SKM-1 (cell line): ENCODE measurements at regions not wholly inside any gene's neighbourhood (a gene's known extent, or its start where the extent isn't known, plus 50 kb on each side); places are given as distances from the start of the nearest gene placed in this dataset.

Experiments used
- DNase-seq: peaks from one replicate; lab custom pipeline; 2025; ENCODE audit not compliant: unreplicated experiment; lab: John Stamatoyannopoulos, UW

DNA sequence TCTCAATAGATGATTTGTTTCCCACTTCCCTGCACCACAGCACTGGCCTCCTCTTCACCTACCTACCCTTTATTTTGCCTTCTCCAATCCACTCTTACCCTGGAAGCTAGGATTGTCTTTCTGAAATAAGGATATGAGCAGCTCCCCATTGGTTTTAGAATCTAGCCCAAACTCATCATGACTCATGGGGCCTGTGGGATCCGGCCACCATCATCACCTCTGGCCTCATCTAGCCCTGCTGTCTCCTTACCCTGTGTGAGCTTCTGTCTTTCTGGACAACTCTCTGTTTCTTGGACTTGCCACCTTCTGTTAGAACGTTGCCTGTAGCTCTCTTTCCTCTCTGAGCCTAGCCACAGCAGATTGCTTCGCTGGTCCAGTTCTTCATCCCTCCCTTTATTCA, 277.1 kb downstream of the PAX1 start:
- DNase-seq: no peak

DNA sequence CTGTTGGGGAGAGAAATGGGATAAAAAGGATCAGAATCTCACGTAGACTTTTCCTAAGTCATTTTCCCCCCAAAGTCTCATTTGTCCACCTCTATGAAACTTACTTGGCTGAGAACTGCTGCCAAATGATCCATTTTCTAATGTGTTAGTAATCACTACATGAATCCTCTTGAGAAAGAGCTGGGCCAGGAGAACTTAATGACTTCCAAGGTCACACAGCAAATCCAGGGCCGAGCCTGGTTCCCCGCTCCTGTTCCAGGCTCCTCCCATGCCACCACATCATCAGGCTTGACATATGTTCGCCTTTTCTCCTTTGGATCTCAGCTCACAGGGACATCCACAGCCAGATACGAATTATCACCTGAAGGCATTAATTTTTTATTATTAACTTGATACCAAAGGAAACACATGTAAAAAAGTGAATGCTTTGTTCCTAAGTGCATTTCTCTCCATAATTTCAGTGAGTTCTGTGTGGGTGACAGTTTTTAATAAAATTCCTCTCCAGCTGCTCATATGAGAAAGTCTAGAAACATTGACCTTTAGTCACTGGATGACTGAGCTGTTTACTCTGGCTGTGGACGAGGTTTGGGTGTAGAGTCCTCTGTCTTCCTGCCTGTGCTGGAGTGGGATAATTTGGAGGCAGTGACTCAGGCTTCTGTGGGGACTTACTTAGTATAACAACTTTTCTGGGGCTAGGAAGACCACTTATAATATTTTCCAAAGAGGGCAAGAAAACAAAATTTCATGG, 276.3 kb downstream of the PAX1 start:
- no peak for DNase-seq

DNA sequence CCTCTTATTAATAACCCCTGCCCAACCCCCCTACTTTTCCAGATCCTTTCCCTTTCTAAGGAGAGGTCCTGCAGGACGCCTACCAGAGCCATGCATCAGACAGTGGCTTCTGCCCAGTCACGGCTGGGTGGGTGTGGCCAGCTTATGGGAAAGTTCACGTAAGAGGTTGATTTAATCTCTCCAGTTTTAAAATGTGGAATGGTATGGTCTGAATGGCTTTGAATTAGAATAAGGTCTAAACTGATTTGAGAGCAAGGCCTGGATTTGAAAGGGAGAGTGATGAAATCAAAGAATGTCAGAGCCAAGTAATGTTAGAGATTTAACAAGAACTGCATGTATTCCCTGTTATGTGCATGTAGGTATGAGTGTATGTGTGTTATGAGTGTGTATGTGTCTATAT, 275.7 kb downstream of the PAX1 start:
- DNase-seq: no peak

DNA sequence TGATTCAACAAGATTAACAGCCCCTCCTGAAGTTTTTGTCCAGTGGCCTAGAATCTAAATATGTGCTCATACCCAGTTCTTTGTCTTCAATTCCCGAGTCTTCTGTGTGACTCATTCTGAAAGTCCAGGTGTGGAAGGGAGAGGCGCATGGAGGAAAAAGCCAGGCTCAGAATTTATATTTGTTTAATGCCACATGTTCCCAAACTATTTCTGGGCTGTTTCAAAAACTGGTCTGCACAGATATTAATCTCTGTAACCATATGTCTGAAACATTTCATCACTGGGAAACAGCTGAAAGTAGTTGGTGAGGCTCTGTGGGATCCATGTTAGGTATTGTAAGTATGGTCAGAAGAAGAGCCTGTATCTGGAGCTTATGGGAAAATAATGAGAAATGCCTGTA, 266.0 kb downstream of the PAX1 start:
- no peak for DNase-seq

DNA sequence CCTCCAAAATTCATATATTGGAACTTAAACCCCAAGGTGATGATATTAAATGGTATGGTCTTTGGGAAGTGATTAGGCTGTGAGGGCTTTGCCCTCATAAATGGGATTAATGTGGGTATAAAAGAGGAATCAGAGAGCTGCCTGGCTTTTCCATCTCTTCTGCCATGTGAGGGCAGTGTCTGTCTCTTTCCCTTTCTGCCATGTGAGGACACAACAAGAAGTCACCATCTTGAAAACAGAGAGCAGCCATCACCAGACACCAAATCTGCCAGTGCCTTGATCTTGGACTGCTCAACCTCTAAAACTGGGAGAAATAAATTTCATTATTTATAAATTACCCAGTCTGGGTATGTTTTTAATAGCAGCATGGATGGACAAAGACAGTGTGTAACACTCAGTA, 263.0 kb downstream of the PAX1 start:
- no peak for DNase-seq

DNA sequence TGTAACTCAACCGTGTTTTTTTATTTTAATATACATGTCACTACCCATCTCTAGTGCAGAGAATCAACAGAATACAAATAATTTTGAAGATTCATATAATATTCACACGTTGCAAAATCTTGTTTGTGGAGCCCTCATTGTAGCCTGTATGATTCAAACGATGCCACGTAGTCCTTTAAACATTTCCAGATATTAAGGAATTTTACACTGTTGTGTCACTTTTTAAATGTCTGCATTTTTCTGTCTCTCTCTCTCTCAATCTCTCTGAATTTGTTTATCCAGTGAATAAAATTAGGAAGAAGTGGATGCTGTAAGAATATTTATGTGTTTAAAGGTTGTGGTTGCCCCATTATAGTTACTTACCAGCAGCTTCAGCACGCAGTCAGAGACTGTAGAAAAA, 262.0 kb downstream of the PAX1 start:
- DNase-seq: no peak

DNA sequence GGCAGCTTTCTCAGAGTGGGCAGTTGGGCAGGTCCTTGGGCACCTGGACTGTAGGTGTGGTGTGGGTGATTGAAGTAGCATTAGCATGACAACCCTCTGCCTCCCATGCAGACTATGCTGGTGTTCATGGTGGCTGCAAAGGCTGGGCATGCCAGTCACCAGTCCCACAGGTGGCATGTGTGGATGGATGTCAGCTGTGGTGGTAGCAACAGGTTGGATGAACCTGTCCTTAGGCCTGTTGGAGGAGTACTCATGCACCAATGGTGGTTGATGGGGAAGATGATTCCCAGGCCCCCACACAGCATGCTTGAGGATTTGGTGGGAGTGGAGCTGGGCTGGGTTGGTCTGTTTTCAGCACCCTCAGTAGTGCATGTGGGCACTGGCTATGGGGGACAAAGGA, 251.1 kb downstream of the PAX1 start:
- no peak for DNase-seq

DNA sequence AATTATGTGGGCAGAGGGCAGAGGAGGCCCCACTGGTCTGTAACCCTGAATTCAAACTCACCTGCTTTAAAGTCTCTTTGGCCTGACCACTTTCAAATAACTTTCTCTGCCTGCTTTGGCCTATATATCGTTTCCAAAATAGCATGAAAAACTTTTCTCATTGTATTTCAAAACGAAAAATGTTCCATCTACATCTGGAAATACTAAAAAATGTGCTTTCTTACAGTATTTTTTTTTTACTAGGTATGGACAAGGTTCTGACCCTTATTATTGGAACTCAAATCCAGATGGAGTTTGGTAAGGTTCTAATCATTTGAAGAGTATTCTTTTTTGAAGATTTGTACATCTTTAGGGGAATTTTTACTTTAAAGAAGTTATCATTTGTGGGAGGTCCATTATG, 241.9 kb downstream of the PAX1 start:
- no peak for DNase-seq

DNA sequence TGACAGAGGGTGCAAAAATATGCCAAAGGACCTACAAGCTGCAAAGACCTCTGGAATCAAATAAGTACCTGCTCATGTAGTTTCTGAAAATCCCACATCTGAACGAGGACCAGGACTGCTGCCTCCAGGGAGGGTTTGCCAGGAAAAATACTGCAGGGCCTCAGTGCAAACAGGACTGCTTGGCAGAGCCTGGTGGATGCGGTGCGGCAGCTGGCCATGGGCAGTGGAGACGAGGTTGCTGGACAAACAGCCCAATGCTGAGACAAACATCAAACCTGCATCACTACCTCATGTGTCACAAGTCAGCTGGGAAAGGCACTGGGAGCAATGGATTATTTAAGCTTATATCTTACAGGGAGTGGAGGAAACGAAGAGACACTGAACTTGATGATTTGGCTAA, 238.8 kb downstream of the PAX1 start:
- no peak for DNase-seq

DNA sequence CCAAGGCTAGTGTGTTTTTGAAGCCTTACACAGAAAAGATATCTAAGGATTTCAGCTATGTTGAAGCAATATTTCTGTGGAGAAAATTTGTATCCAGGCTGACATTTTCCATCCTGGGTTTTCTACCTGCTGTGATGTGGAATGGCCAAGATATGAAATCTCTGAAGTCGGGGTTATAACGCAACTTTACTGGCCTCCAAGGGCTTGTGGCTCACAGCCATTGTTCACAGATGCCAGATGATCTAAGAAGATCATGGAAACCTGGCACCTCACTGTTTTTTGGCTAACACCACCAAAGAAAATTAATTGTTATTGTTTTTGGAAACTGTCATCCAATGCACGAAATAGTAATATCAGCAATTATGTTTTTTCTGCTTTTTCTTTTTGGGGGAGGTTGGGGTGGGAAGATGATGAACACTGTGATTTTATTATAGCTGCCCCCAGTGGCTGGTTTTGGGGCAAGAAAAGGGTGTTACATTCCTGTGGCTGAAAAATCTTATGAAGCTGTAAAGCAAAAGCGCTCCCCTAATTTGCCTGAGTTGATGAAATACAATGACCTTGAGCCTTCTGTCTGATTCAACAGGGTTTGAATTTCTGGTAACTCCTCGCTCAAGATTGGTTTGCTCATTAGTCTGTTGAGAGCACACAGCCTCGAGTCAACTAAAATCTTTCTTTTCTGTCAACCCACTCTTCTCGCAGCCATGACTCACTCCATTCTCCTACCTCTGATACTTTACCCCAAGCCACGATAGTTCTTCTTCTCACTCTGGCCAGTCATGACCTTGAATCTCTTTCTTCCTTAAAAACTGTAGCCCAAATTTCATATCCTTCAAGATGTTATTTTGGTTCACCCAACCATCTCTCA, 236.7 kb downstream of the PAX1 start:
- no peak for DNase-seq

DNA sequence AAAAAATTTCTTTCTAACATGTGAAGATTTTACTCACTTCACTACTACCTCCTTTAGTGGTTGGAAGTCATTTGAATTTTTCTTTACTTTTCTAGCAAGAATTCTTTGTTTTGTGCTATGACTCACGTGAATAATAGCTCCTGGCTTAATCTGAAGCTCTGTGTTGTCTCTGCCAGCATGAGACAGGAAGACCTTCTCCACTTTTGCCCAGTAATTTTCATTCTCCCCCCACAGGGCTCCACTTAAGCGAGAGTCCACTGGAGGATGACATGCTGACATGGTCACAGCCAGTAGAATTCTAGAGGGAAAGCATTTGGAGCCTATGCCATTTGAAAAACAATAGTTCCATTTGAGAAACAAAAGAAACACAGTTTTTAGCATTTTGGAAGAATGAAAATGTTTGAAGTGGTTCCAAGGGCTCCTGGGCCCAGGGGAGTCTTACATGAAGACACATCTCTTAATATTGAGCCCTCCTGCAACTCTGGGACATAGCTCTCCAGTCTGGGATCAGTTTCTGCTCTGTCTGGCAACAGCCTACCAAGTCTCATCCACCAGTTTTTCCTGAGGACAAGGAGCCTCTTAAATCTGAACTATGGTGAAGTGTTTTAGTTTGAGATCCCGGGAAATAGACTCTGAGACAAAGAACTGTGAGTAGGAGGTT, 231.4 kb downstream of the PAX1 start:
- no peak for DNase-seq

DNA sequence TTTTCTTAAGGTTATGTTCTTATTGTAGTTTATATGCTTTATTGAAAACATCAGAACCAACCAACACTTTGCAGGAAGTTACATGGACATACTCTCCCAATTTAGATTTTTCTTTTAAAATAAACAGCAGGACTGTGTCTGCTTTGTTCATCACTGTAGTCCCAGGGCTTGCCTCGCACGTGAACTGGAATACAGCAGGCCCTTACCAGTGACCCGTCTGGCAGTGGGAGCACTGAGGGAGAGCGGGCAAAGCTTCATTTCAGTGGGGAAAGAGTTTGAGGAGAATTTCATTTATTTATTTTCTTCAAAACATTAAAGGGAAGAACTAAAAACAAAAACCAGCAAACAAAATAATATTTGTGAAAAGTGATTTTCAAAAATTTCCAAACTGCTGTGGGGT, 230.8 kb downstream of the PAX1 start:
- DNase-seq: no peak

DNA sequence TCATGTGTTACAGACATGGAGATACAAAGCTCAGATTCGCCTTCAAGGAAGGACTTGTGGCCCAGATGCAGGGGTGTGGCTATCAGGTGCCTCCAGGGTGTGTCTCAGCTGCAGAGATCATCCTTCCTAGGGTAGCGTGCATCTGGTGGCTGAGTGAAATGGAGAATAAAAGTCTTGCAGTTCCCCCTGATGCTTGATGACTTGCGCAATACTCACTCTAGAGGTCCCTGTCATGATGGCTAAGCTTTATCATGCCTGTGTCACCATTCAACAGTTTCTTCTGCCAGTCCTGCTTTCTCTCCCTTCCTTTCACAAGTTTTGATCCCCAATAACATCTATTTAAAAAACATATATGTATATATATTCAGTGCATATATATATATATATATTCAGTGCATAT, 228.1 kb downstream of the PAX1 start:
- no peak for DNase-seq

DNA sequence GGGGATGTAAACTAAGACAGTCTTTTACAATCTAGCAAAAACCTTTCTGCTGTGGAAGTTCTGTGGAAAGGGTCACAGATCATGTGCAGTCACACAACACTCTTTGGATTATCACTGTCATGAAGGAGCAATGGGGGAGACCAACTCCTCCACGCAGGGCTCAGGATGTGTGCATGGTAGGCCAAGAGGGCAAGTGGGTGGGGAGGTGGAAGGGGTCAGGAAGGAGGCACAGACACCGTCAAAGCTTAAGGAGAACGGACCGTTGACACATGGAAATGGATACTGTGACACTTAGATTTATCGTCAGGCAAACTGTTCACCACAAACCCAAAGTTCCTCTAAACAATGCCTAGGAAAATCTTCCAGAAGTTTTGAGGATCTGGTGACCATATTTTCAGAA, 215.8 kb downstream of the PAX1 start:
- no peak for DNase-seq

DNA sequence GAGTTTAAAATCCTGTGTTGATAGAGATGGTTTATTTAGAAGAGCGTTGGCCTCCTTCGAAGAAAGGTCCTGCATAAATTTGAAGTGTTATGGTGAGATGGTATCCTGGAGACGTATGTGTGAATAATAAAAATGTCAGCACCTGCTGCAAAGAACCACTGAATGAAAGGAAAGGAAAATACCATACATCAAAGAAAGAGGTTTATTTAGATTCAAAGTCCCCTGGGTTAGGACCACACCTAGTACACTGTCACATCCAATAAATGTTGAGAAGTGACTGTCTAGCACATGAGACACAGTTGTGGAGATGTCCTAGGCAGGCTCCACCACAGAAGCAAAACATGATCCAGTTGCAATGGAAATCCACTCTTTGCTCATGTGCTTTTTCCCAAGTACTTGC, 214.7 kb downstream of the PAX1 start:
- no peak for DNase-seq

DNA sequence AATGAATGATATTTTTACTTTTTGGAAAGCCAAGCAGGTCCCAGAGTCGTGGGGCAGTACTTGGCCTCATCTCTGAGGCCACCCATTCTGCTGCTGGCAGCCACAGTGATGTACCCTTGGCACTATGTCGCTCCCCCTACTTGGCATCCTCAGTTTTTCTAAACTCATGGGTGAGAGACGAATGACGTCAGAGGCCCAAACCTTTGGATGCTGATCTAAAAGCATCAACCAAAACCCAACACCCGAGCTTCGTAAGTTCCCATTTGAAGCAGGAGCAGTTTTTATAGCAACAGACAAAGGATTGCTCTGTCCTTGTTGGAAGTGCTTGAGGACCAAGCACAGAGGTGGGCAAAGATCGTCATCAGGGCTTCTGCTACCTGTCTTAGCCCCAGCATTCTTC, 212.9 kb downstream of the PAX1 start:
- DNase-seq: no peak

DNA sequence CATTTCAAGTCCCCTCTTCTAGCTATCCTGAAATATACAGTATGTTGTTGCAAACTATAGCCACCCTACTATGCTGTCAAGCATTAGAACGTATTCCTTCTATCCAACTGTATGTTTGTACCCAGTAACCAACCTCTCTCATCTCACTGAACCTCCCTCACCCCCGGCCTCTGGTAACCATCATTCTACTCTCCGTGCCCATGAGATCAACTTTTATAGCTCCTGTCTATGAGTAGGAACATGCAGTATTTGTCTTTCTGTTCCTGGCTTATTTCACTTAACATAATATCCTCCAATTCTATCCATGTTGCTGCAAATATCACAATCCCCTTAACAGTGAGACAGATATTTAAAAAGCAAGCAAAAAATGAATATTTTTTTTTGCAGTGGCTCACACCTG, 196.9 kb downstream of the PAX1 start:
- DNase-seq: no peak

DNA sequence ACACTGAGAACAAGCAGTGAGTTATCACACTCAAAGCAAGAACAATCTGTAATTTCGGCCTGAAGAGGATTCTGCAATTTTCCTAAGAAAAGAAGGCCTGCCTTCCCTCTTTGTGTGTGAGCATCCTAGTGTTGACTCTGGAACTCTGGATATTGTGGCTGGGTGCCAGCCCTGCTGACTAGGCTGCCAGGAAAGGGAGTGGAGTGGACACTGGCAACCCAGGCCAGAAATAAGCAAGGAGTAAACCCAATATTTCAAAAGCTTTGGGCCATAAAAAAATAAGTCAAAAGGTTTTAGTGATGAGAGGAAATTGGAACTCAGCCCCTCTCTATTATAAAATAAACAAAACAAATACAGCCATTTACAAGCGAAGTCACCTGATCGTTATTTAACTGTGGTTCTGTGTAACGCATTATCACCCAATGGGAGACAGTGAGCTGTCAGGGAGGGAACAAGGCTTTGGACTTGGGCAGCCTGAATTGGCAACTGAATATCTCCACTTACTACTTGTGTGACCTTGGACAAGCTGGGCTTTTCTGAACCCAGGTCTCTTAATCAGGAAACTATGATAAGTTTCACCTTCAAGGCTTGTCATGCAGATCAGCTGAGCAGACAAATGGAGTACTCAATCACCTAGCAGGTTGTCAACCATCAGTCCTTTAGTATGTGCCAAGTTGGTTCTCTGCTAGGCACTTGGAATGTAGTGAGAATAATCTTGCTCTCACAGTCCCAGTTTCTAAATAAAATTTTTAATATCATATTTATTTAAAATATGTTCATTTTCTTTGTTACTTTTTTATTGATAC, 196.2 kb downstream of the PAX1 start:
- no peak for DNase-seq

DNA sequence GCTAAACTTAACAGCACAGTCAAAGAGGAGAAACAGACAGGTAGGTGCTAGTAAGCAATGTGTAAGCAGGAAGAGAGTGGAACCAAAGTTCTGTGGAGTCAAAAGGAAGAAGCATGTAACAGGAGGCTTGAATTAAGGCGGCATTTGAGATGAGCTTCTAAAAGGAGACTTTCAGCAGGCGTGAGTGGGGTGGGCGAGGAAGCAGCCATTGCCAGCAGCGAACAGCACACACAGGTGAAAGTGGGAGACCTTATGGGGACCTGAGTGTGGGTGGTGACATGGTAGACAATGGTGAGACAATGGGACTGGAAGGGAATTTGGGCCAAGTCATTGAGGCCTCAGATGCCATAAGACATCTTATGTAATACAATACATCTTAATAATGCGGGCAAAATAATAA, 195.0 kb downstream of the PAX1 start:
- DNase-seq: no peak

DNA sequence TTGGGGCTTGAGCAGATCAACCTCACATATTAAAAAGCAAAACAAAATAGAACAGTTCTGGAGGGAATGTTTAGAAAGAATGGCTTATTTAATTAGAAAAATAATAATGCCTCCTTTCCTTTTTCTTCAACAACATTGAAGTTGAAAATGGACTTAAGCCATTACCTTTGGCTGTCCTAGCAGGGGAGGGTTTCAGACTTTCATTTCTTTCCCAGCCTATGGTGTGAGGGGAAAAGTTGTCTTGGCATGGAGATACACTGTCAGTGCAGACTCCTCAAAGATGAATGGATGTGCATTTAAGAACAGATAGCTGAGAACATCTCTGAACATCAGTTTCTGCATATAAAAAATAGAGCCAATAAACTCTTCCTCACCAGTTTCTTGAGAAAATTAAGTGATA, 169.5 kb downstream of the PAX1 start:
- DNase-seq: no peak

DNA sequence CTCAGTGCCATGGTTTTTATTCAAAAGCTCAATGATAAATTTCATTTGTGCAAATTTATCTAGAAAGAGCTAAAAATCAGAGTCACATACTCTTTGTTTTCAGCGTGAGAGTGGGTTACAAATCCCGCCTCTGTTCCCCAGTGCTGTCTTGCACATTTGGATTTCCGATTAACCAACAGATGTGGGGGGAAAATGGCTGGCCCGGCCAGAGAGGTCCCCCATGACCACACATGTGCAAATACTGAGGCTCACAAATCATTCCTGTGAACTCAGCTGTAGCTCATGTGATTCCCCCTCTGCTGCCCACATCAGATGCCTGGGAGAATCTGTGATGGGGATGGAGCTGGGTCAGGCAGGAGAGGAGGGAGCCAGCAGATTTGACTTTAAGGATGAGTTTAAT, 168.7 kb downstream of the PAX1 start:
- DNase-seq: no peak
